ENCODE measurements at regions not wholly inside any gene's neighbourhood (a gene's known extent, or its start where the extent isn't known, plus 50 kb on each side); places are given as distances from the start of the nearest gene placed in this dataset.

DNA sequence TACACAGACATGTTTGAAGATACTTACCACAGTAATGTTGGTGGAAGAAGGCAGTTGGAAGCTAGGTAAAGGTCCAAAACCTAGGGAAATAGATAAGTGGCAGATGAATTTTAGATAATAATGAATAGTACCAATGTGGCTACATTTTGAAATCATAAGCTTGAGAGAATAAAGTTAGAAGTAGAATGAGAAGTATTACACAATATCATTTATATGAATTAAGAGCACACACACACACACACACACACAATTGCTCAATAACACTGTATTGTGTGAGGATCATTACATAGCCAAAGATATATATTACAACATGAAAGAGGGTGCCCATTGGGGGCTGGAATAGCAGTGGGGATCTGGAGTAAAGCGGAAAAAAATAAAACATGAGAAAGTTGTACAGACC is 149.0 kb upstream of the EYA4 start:
- WGBS, 2 experiments (ENCODE audit: extremely low coverage in 2 of 2, insufficient read length in 1 of 2) = no CpG with 5 or more reads among the region's 1 CpG
- H2AK5ac ChIP-seq (ENCODE audit: low read depth, low read length) = no peak overlapping the region
- no peak overlapping the region for H4K5ac ChIP-seq (ENCODE audit: low read depth, low read length)
- no peaks in the 10 kb centered on the region for H3K9me3 ChIP-seq (ENCODE audit: control insufficient read depth, insufficient read depth, low read length)
- H3K36me3 ChIP-seq (ENCODE audit: control insufficient read depth, insufficient read depth, low read length) = no peaks in the 10 kb centered on the region
- H3K18ac ChIP-seq (ENCODE audit: low read depth, low read length) = no peak overlapping the region
- TF ChIP-seq MAZ (IDR thresholded peaks at IDR 0.05; ENCODE audit: borderline replicate concordance, low read depth, low read length) (no peak), CEBPB (IDR thresholded peaks at IDR 0.05; ENCODE audit: low read depth, low read length) (peak; percentile 75)
- no peak overlapping the region for H3K14ac ChIP-seq (replicated peaks; ENCODE audit: low read depth, low read length)
- H3K23ac ChIP-seq (ENCODE audit: low read depth, low read length) = no peak overlapping the region
- H3K9ac ChIP-seq (ENCODE audit: low read depth, low read length) = no peak overlapping the region
- ATAC-seq (ENCODE audit: low read depth) = no peak
- no TSS peak for BruUV-seq (replicated peaks)
- H3K9me1 ChIP-seq (ENCODE audit: insufficient read depth, low read length) = no peaks in the 10 kb centered on the region
- no peak for DNase-seq
- no peak overlapping the region for H2AFZ ChIP-seq (replicated peaks; ENCODE audit: low read length, poor library complexity)
- dilution Hi-C loops (cut with HindIII; ENCODE audit: low sequenced_read_pairs, unreplicated experiment) (no loop called here), in situ Hi-C loops (cut with MboI; ENCODE audit: low sequenced_read_pairs) (no loop called here), intact Hi-C loops (cut with micrococcal nuclease) (no loop called here)
- no peak overlapping the region for H3K56ac ChIP-seq (ENCODE audit: extremely low read depth, insufficient read depth, low read length)
- H3K27ac ChIP-seq (ENCODE audit: insufficient read depth, low read length) = no peak overlapping the region
- no peak overlapping the region for H3K4ac ChIP-seq (ENCODE audit: low read depth, low read length)
- no peak overlapping the region for H2AK9ac ChIP-seq (replicated peaks; ENCODE audit: low read depth, low read length, poor library complexity)
- H4K91ac ChIP-seq (ENCODE audit: insufficient read depth, low read depth, low read length) = no peak overlapping the region
- no peak overlapping the region for H4K8ac ChIP-seq (ENCODE audit: low read depth in 2 of 2, low read length in 2 of 2)
- no peak overlapping the region for H3K4me3 ChIP-seq (ENCODE audit: insufficient read depth, low read depth, low read length)
- no peaks in the 10 kb centered on the region for H4K20me1 ChIP-seq (ENCODE audit: insufficient read depth, low read length)
- H3K4me2 ChIP-seq (ENCODE audit: low read depth, low read length) = no peak overlapping the region
- H2BK5ac ChIP-seq (ENCODE audit: low read depth, low read length, poor library complexity, severe bottlenecking) = no peak overlapping the region
- H2BK15ac ChIP-seq (ENCODE audit: low read depth, low read length) = no peak overlapping the region
- no peaks in the 10 kb centered on the region for H3K27me3 ChIP-seq (ENCODE audit: control insufficient read depth, insufficient read depth, low read length)
- no peak overlapping the region for H2BK120ac ChIP-seq (ENCODE audit: low read depth, low read length)
- ChIA-PET POLR2A (ENCODE audit: unreplicated experiment) (no interaction called here), CTCF (interaction anchor here (0.7 to 0.8 kb wide), 2 partner anchors 11 to 12 kb away, joined by 3 read pairs; no protein-coding TSS in a partner anchor)
- H3K79me1 ChIP-seq (ENCODE audit: low read depth in 1 of 2, low read length in 2 of 2) = no peaks in the 10 kb centered on the region
- H2BK20ac ChIP-seq (ENCODE audit: low read depth, low read length) = no peak overlapping the region
- peaks cover under 1% of the 10 kb centered on the region; the same call in 1 of the 2 replicates for H3K4me1 ChIP-seq (ENCODE audit: control insufficient read depth, insufficient read depth, low read length)

Data from IMR-90 (cell line).